SU-DHL-6 (cell line): ENCODE measurements at regions not wholly inside any gene's neighbourhood (a gene's known extent, or its start where the extent isn't known, plus 50 kb on each side); places are given as distances from the start of the nearest gene placed in this dataset.

Source experiments
- H2AFZ ChIP-seq: fragments of 200-600 bp; sonication (generic); 2 replicates; pipeline ENCODE4 v1.6.1; 2014; ENCODE audit warnings: low read depth, mild to moderate bottlenecking, moderate library complexity, mixed read lengths, antibody characterized with exemption, low read length; ENCODE audit not compliant: severe bottlenecking
- H3F3A ChIP-seq: fragments of 200-600 bp; shearing (Covaris generic); 2 replicates; pipeline ENCODE4 v1.6.0; 2016; ENCODE audit warnings: antibody characterized with exemption, mild to moderate bottlenecking; ENCODE audit not compliant: insufficient read depth
- H3K27ac ChIP-seq: fragments of 200-600 bp; sonication (generic); 2 replicates; pipeline ENCODE4 v1.5.1; 2016; ENCODE audit warnings: low read depth, mild to moderate bottlenecking, low read length, moderate library complexity, mixed read lengths
- H3K27me3 ChIP-seq: fragments of 200-600 bp; sonication (generic), shearing (Covaris generic); 2 replicates; pipeline ENCODE4 v1.6.0; 2014; ENCODE audit warnings: mild to moderate bottlenecking, low read length
- H3K36me3 ChIP-seq: fragments of 200-600 bp; sonication (generic); 2 replicates; pipeline ENCODE4 v1.6.1; 2014; ENCODE audit warnings: mild to moderate bottlenecking, low read length, mixed read lengths
- H3K4me2 ChIP-seq: fragments of 300-600, 200-600 bp; shearing (Covaris generic), sonication (generic); 2 replicates; pipeline ENCODE4 v1.6.0; 2014; ENCODE audit warnings: low read length, low read depth, mild to moderate bottlenecking; ENCODE audit not compliant: poor library complexity, severe bottlenecking
- H3K4me3 ChIP-seq: fragments of 200-600 bp; sonication (generic); 2 replicates; pipeline ENCODE4 v1.5.1; 2014; ENCODE audit warnings: antibody characterized with exemption, low read length, mild to moderate bottlenecking, mixed read lengths; ENCODE audit not compliant: insufficient read depth, poor library complexity, severe bottlenecking
- H3K79me2 ChIP-seq: fragments of 200-600 bp; sonication (generic); 2 replicates; pipeline ENCODE4 v1.6.1; 2014; ENCODE audit warnings: mild to moderate bottlenecking, low read length, moderate library complexity; ENCODE audit not compliant: insufficient read depth
- H3K9ac ChIP-seq: fragments of 200-600 bp; sonication (generic); 2 replicates; pipeline ENCODE4 v1.7.0; 2014; ENCODE audit warnings: mild to moderate bottlenecking, low read length
- H3K9me2 ChIP-seq: fragments of 200-600 bp; sonication (generic); replicated peaks from 2 replicates; pipeline ENCODE4 v1.6.1; 2014; ENCODE audit warnings: low read length; ENCODE audit not compliant: insufficient read depth
- H3K9me3 ChIP-seq: fragments of 200-600 bp; sonication (generic); 2 replicates; pipeline ENCODE4 v1.6.1; 2014; ENCODE audit warnings: low read length, mixed read lengths; ENCODE audit not compliant: insufficient read depth
- H4K20me1 ChIP-seq: fragments of 200-600 bp; sonication (generic); 2 replicates; pipeline ENCODE4 v1.6.1; 2014; ENCODE audit warnings: low read depth, mild to moderate bottlenecking, antibody characterized with exemption, low read length, moderate library complexity, mixed read lengths
- CTCF ChIP-seq: fragments of 200-600 bp; sonication (generic); IDR thresholded peaks from one replicate; pipeline ENCODE4 v1.5.1; 2017; ENCODE audit warnings: antibody characterized with exemption, mild to moderate bottlenecking, low read length, moderate library complexity; ENCODE audit not compliant: insufficient read depth, poor library complexity, severe bottlenecking
- EZH2phosphoT487 ChIP-seq: fragments of 200-600 bp; sonication (generic), shearing (Covaris generic); conservative IDR thresholded peaks from 2 replicates; pipeline ENCODE4 v1.6.1; 2018; ENCODE audit warnings: mild to moderate bottlenecking, antibody characterized with exemption, low read length, moderate library complexity, mixed read lengths

GRCh38 chr18:1861473-1861872, 709.8 kb downstream of the METTL4 start:
- no peak overlapping the region for H3K4me3 ChIP-seq
- H3K9me3 ChIP-seq, result no peaks in the 10 kb centered on the region
- TF ChIP-seq EZH2phosphoT487, result no peak
- TF ChIP-seq CTCF, result no peak
- H3K4me2 ChIP-seq, result no peak overlapping the region
- H4K20me1 ChIP-seq, result no peaks in the 10 kb centered on the region
- no peaks in the 10 kb centered on the region for H3K9me2 ChIP-seq
- no peak overlapping the region for H3K27ac ChIP-seq
- H3K79me2 ChIP-seq, result no peaks in the 10 kb centered on the region
- H3F3A ChIP-seq, result no peaks in the 10 kb centered on the region
- H3K27me3 ChIP-seq, result no peaks in the 10 kb centered on the region
- no peaks in the 10 kb centered on the region for H3K36me3 ChIP-seq
- no peak overlapping the region for H3K9ac ChIP-seq
- no peak overlapping the region for H2AFZ ChIP-seq

GRCh38 chr18:1865869-1866268, 705.4 kb downstream of the METTL4 start:
- TF ChIP-seq EZH2phosphoT487 (no peak), CTCF (no peak)
- no peaks in the 10 kb centered on the region for H3K36me3 ChIP-seq

GRCh38 chr18:1872274-1872673, 699.0 kb downstream of the METTL4 start:
- no peak overlapping the region for H3K4me3 ChIP-seq
- no peaks in the 10 kb centered on the region for H3K9me2 ChIP-seq
- no peak overlapping the region for H2AFZ ChIP-seq
- H3K36me3 ChIP-seq, result no peaks in the 10 kb centered on the region
- H3K79me2 ChIP-seq, result no peaks in the 10 kb centered on the region
- H3F3A ChIP-seq, result no peaks in the 10 kb centered on the region
- TF ChIP-seq CTCF (no peak), EZH2phosphoT487 (no peak)
- H4K20me1 ChIP-seq, result no peaks in the 10 kb centered on the region
- no peak overlapping the region for H3K4me2 ChIP-seq
- no peak overlapping the region for H3K9ac ChIP-seq
- H3K9me3 ChIP-seq, result no peaks in the 10 kb centered on the region
- H3K27ac ChIP-seq, result no peak overlapping the region
- no peaks in the 10 kb centered on the region for H3K27me3 ChIP-seq

More at GRCh38 chr18:1865869-1866268, 705.4 kb downstream of the METTL4 start:
- H3K4me3 ChIP-seq, result no peak overlapping the region
- H3K9ac ChIP-seq, result no peak overlapping the region
- no peaks in the 10 kb centered on the region for H4K20me1 ChIP-seq
- H3F3A ChIP-seq, result no peaks in the 10 kb centered on the region
- no peaks in the 10 kb centered on the region for H3K9me2 ChIP-seq
- no peak overlapping the region for H2AFZ ChIP-seq
- no peaks in the 10 kb centered on the region for H3K79me2 ChIP-seq
- H3K9me3 ChIP-seq, result no peaks in the 10 kb centered on the region
- no peak overlapping the region for H3K4me2 ChIP-seq
- H3K27ac ChIP-seq, result no peak overlapping the region
- H3K27me3 ChIP-seq, result no peaks in the 10 kb centered on the region
